Activated CD8-positive, alpha-beta memory T cell treated with anti-CD3 and anti-CD28 coated beads for 4 hours (primary cell): ENCODE measurements at regions not wholly inside any gene's neighbourhood (a gene's known extent, or its start where the extent isn't known, plus 50 kb on each side); places are given as distances from the start of the nearest gene placed in this dataset.

Source experiments
- DNase-seq, 2 donors: peaks; one replicate each; pipeline ENCODE4 v3.0.0-alpha.2; 2020; ENCODE audit warnings: low read depth in 2 of 2

DNA sequence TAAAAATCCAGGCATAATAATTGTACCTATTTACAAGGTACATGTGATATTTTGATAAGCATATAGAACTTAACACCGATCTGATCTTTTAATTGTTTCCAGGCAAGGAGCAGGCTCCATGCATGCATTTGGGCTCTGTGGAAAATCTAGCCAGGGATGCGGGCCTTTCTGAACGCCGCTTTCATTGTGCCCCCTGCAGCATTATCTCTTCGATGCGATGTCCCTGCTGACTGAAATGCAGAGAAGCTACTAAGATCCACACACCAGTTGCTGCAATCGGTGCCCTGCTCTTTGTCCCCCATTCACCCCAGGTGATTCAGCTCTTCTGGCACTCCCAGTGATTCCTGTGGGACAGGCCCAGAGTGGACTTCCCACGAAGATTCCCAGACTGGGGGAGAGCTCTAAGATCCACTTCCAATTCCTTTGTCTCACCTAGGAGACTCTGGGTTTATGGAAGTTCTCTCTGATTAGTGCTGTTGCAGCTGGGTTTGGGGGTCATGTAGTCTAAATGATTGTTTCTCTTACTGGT is 254.3 kb upstream of the AGA start:
- DNase-seq, result no peak

DNA sequence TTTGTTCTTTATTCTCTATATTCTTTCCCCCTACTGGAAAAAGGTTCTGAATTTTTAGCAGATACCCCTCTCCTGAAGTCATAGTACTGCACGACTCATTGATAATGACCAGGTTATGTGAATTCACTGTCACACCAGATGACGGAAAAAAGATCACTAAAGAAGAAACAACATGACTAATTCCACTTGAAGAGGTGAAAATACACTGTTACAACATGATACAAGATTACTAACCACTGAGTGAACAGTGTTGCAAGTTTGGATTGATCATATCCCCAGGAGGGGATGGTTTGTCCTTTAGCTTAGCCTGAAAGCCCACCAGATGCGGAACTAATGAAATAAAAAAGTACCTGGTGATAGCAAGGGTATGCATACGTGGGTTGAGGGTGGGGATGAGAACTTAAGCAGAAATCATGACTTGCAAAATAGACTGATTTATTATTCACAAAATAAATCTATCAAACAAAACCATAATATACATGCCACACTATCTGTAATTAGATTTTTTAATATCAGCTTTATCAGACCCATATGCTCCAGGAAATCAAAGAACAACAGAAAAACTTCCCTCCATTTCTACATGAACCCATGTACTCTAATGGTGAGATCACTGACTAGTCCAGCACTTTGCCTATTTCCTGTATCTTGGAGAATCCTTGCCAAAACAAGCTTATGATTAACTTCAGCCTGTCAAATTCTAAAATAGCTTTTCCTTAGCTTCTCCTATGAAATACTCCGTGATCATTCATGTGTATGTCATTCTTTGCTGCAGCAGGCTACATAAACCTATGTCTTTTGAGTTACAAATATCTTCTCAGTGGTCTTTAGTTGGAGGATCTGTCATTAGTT is 257.4 kb upstream of the AGA start:
- DNase-seq, result no peak

DNA sequence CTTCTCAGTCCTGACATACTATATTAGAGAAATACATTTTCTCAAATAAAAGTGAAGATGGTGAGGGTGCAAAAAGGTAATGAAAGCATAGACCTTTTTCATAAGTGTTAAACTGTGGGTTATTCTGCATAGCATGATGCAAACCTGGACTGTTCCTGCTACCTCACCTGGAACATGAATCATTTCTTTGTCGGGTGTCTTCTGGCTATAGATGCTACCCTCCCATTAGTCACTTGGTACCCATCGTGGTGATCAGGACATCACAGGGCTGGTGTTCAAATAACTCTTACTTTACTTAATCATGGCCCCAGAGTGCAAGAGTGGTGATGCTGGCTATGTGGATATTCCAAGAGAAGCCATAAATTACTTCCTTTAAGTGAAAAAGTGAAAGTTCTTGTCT is 264.7 kb upstream of the AGA start:
- DNase-seq, result no peak

DNA sequence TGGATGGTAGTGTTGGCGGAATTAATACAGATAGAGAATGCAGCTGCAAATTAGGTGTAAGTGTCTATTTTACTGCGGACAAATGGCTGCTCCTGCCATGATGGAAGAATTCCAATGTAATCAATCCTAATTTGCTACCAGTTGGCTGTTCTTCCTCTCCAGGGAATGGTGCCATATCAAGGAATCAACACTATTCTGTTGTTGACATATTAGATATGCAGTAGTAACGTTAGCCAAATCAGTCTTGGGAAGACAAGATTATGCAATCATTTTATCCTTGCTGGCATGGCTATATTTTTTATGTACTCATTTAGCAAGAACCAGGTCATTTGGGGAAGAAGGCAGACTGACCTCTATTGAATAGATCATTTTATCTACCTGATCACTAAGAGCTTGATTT is 271.2 kb upstream of the AGA start:
- DNase-seq, result no peak

DNA sequence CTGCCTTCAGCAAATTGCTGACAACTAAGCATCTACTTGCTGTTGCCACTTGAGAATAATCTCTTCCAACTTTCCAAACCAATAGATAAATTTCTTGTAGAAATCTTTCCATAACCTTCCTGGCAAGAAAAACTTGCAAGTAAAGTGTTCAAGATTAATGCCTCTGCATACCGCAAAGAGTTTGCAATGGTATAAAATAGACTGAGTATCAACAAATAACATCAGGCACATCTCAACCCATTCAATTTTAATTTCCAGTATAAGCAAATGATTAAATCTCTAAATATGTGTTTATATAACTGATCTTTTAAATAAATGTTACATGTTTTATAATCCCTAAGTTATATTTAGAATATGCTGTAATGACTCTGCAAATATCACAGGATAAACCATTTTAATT is 275.2 kb upstream of the AGA start:
- DNase-seq, result no peak

DNA sequence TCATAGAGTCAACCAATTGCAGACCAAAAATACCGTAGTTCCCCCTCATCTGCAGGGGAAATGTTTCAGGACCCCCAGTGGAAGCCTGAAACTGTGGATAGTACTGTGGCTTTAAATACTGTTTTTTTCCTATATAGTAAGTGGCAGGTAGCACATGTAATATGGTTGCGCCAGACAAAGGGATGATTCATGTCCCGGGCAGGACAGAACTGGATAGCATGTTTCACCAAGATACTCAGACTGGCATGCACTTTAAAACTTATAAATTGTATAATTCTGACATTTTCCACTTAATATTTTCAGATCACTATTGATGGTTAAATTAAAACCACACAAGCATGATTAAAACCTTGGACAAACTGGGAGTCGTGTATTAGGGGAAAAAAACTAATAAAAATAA is 276.3 kb upstream of the AGA start:
- no peak for DNase-seq

DNA sequence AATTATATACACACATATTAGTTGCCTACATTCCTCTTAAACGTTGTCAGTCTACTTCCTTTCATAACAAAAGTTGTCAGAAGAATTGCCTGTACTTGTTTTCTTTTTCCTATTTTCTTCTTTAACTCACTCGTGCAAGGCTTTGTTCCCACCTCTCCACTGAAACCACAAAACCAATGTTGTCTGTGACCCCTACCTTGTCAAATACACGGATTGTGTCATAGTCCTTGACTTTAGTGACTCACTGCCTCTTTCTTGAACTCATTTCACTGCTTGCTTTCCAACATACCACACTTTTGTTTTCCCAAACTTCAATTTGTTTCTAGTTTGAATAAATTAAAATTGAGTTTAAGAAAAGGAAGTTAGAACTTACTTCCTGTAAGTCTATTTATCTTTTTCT is 283.9 kb upstream of the AGA start:
- no peak for DNase-seq

DNA sequence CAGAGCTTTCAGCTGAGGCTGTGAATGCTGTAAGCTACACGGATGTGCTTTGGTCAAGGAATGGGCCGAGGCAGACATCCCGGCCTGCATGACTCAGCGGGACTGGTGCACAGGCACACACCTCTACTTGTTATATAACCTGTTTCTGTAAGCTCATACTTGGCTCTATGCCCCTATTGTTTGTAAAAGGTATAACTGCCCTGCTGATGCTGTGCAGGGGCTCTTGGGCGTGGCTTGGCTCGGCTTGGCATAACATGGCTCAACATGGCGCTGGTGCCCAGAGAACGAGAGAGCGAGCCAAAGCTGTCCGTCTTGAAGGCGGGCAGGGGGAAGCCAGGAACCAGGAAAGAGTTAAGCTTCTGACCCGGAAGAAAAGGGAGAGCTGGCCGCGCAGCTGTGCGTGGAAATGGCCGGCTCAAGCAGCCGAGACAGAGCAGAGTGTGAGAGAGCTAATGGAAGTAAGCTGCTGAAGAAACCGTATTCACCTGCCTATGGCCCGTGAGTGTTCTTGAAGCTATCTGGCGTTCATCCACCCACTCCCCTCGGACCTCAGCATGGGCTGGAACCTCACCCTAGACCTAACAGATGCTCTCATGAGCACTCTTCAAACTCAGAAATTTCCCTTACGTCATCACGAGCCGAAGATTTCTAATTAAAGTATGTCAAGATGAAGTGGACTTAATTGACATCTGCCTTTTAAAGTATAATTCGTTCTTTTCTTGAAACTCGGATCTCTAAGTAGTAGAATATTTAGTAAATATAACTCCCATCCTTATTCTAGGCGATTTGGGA is 286.3 kb upstream of the AGA start:
- DNase-seq, result no peak

DNA sequence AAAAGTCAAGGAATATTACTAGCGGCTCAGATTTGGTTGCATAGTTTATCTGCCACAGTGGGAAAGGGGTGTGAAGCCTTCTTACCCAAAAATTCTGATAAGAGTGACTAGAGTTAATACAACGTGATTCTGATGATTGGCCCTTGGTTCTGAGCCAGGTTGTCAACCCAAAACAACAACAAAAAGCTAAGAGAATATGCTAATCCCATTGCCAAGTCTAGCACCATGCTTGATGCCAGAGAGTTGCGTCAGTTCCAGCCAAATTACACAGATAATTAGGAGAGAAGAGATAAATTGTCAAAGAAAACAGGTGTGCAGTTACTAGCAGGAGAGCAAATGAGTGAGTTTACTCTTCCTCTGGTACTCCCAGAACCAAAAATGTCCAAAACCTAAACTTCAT is 287.4 kb upstream of the AGA start:
- no peak for DNase-seq

DNA sequence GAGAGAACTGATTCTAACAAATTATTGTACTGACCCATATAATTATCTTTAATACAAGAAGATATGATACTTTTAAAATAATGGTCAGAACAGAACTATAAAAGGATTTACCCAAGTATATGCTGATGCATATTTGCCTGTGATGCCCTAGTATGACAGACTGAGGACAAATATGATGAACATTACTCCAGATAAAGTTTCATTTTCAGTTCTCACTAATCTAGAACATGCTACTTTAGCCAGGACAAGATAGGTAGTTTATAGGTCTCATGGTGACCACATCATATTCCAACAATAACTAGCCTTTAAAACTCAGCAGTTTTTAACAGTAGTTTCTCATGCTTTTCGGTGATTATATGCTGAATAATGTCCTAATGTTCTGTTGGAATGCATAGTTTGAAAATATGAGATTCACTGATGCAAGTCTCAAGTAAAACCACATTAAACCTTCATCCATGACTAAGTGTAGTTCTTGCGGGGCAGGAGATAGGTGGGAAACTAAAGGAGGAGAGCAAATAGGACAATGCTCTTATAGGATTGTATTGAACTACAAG is 295.2 kb upstream of the AGA start:
- no peak for DNase-seq

DNA sequence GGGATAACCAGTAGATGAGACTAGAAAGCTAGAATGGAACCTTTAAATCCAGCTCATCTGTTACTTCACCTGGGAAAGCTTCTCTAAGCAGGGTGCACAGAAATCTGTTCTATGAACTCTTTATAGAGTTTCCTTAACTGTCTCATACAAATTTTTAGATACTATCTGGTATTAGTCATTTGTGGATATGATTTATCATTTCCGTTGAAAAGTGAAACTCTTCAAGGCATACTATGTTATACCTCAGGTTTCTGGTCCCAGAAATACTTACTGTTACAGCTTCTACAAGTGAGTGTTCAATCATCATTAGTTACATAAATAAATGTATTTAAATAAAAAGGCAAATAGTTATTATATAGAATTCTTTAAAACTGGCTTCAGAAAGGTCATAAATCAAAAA is 298.3 kb upstream of the AGA start:
- DNase-seq, result no peak

DNA sequence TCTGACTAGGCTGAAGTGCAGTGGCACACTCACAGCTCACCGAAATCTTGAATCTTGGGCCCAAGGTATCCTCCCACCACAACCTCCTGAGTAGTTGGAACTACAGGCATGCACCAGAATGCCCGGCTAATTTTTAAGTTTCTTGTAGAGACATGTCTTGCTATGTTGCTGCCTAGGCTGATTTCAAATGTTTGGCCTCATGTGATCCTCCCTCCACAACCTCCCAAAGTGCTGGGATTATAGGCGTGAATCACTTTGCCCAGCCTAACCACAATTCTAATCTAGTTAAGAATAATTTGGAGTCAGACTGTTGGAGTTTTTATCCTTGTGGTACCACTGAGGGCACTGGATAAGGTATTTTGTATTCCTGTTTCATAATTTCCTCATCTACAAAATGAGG is 317.5 kb upstream of the AGA start:
- DNase-seq, result no peak

DNA sequence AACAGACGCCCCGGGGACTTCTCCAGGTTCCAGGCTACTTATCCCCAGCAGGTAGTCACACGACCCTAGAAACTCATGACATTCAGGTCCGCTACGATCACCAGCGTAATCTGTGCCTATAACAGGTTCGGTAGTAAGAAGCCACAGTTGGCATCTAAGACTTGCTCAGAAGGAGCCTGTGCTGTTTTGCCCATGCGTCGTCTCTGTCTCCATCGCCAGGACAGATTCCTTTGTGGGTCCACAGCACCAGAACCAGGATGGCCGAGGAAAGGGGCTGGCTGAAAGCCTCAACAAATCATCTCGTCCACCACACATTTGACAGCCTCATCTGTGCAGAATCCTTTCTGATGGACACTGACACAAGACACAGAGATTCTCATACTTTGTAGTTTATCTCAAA is 319.5 kb upstream of the AGA start:
- no peak for DNase-seq

DNA sequence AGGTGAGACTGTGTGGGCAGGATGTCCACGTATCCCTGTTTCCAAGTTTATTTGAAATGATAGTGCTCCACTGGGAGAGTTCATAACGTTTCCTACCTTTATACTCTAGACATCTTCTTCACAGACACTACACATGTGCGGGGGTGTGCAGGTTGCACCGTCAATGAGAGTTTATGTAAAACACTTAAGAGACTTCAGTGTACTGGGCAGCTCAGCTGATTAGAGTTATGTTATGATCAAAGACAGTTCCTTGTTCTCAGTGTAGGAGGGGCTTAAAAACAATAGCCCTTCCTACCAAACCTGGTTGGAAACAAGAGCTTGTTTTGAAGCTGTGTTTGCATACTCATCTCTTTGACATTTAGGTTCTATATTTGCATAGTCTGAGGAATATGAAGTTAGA is 326.9 kb upstream of the AGA start:
- no peak for DNase-seq

DNA sequence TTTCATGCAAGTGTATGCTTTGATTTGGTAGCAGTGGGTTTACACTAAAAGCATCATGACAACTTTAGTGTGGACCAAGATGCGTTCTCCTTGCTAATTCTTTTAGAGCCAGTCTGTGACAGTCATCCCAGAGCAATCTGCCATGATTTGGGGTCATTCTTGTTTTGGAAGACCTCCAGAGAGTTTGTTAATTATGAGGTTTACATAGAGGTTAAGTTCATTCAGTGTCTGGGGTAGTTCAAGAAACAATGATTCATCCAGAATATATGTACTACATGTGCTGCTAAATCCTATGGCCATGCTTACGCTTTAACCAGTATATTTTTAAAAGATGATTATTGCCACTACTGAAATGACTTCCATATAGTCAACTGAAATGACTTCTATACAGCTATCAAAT is 328.5 kb upstream of the AGA start:
- no peak for DNase-seq

DNA sequence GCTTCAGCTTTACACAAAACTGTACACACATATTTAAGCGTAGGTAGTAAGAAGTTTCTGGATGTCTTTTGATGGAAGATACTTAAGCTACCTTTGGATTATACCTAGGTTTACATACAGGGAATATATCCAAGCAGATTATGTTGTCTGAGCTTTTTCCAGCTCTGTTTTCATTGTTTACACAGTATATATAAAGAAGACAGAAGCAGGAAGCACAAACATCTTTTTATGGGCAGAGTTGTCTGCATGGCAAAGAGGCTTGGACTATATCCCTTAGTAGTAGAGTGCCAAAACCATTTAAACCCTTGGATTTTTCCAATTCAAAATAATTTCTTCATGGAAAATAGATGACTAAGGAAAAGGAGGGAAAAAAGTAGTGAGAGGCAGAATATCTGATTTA is 329.4 kb upstream of the AGA start:
- DNase-seq, result no peak

DNA sequence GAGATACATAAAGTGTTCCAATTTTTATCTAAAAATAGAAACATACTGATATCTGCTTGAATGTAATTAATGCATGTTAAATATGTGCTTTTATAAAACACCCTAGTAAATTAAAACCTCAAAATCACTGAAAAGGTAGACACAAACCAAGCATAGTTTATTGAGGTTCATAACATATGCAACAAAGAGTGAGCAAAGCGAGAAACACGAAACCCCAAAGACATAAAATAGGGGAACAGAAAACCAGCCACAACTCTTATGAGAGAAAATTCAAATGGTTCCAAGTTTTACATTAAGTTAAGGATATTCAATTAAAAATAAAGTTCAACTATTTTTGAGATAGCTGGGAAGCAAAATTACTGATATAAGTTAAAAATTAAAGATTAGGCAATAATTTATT is 336.4 kb upstream of the AGA start:
- DNase-seq, result no peak

DNA sequence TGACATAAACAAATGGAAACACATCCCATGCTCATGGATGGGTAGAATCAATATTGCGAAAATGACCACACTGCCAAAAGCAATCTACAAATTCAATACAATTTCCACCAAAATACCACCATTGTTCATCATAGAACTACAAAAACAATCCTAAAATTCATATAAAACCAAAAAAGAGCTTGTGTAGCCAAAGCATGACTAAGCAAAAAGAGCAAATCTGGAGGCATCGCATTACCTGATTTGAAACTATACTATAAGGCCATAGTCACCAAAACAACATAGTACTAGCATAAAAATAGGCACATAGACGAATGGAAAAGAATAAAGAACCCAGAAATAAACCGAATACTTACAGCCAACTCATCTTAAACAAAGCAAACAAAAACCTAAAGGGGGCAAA is 342.8 kb upstream of the AGA start:
- DNase-seq, result no peak

DNA sequence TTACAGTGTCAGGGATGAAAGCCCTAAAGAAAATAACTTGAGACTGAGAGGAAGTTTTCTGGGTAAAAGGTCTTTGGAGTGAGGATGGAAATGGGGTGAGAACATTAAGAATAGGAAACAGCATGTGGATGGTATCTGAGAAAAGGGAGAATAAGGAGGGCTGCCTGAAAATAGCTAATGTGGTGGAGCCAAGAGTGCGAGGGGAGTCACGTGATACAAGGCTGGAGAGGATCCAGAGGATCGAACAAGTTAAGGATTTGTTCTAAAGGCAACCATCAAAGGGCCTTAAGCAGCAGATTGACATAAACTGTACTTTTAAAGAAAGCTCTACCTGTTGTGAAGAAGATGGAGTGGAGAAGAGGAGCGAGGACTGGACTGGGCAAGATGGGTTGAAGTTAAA is 347.4 kb upstream of the AGA start:
- DNase-seq, result no peak

DNA sequence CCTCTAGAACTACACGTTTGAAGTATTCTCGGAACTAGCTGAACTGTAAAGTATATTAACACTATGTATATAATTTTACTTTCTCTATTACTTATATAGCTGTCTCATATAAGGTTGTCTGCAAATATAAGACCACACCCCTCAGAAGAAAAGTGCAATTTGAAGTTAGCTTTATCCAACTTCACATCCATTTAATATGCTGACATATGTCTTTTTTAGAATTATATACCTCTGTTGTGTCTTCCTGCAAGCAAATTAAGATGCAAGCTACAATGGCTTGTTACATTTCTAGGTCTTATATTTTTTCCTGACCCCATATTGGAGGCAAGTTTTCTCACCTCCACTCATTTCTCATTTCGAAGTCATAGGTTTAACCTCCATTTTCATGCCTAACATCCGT is 349.0 kb upstream of the AGA start:
- DNase-seq, result no peak

DNA sequence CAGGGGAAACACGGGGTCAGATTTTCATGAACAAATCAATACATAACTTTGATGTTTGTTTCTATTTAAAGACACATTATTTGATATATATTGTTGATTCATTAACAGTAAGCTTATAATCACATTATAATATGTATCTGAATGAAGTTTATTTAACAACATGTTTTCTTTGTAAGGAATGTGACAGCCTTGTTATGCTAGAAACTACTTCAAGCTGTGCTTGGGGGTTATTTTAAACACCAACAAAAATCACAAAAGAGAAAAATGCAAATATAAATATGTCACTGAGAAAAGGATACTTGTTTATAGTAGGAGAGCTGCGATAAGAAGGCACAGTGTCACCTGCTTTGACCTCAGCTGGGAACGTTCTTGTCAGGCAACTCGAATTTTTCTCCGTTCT is 354.6 kb upstream of the AGA start:
- DNase-seq, result no peak

DNA sequence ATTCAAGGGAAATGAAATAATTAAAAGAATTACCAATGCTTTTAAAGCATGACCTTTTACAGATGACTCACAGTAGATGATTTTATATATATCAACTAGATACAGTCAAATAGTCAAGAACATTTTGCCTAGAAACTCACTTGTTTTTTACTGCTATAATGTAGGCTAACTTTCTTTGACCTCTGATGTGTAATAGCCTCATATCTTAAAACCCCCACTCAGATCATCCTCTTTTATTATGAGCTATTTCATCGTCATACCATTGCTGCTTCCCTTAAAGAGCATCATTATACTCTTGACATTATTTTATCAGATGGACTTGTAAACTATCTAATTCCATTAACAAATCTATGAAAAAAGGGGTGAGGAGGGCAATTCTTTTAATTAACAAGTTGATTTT is 355.9 kb upstream of the AGA start:
- no peak for DNase-seq

DNA sequence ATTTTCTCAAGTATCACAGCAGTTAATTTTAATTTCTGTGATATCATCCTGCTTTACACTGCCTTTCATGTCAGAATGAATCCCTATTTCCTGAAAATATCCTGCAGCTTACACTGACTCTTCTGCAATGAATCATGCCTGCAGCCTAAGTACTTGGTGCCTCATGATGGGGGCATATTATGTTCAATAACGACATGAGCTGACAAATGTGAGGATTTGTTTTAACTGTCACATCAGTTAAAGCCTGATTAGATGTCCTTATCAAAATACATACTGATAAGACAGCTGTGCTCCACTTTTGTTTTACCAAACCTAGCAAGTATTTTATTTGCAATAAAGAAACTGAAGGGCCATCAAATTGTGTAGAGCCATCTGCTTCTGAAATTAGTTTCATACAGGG is 359.9 kb upstream of the AGA start:
- no peak for DNase-seq
